ENCODE measurements at regions not wholly inside any gene's neighbourhood (a gene's known extent, or its start where the extent isn't known, plus 50 kb on each side); places are given as distances from the start of the nearest gene placed in this dataset.

GRCh38 chr17:69640073-69640472 is 225.6 kb downstream of the MAP2K6 start:
- Histone ChIP-seq H3K9ac (ENCODE audit: low read length) (no peak overlapping the region), H3K4me2 (ENCODE audit: low read length) (no peak overlapping the region), H3K27me3 (ENCODE audit: insufficient read depth, low read depth, low read length) (no peaks in the 10 kb centered on the region), H2AFZ (ENCODE audit: low read depth, low read length) (no peak overlapping the region), H3K9me3 (ENCODE audit: low read length) (no peaks in the 10 kb centered on the region), H3K79me2 (replicated peaks; ENCODE audit: insufficient read depth, low read length) (no peaks in the 10 kb centered on the region), H3K27ac (ENCODE audit: low read length) (no peak overlapping the region), H3K4me3 (ENCODE audit: low read length) (no peak overlapping the region), H3K36me3 (ENCODE audit: insufficient read depth, low read length) (no peaks in the 10 kb centered on the region), H3F3A (ENCODE audit: insufficient read depth, low read length, poor library complexity, severe bottlenecking) (no peaks in the 10 kb centered on the region), H3K9me2 (ENCODE audit: insufficient read depth, low read length) (no peaks in the 10 kb centered on the region), H4K20me1 (ENCODE audit: insufficient read depth) (no peaks in the 10 kb centered on the region)
- TF ChIP-seq POLR2AphosphoS5 (IDR thresholded peaks at IDR 0.05) (no peak), REST (IDR thresholded peaks at IDR 0.05; ENCODE audit: borderline replicate concordance) (no peak), EZH2 (IDR thresholded peaks at IDR 0.05; ENCODE audit: borderline replicate concordance, insufficient read depth, low read length, poor library complexity, severe bottlenecking) (no peak), SMC3 (conservative IDR thresholded peaks at IDR 0.05; ENCODE audit: poor library complexity) (no peak), EP300 (conservative IDR thresholded peaks at IDR 0.05; ENCODE audit: poor library complexity, severe bottlenecking) (no peak), RAD21 (conservative IDR thresholded peaks at IDR 0.05) (no peak), CTCF (IDR thresholded peaks at IDR 0.05; ENCODE audit: poor library complexity, severe bottlenecking) (no peak), MXI1 (conservative IDR thresholded peaks at IDR 0.05; ENCODE audit: poor library complexity, severe bottlenecking) (no peak), TAF1 (IDR thresholded peaks at IDR 0.05; ENCODE audit: low read depth) (no peak)

GRCh38 chr17:69643686-69644085 is 229.2 kb downstream of the MAP2K6 start:
- H3F3A ChIP-seq (ENCODE audit: insufficient read depth, low read length, poor library complexity, severe bottlenecking), result no peaks in the 10 kb centered on the region

More at GRCh38 chr17:69643686-69644085, 229.2 kb downstream of the MAP2K6 start:
- Histone ChIP-seq H3K36me3 (ENCODE audit: insufficient read depth, low read length) (no peaks in the 10 kb centered on the region), H3K9me2 (ENCODE audit: insufficient read depth, low read length) (no peaks in the 10 kb centered on the region), H3K27me3 (ENCODE audit: insufficient read depth, low read depth, low read length) (no peaks in the 10 kb centered on the region), H3K9me3 (ENCODE audit: low read length) (no peaks in the 10 kb centered on the region), H2AFZ (ENCODE audit: low read depth, low read length) (no peak overlapping the region), H3K4me3 (ENCODE audit: low read length) (no peak overlapping the region), H3K79me2 (replicated peaks; ENCODE audit: insufficient read depth, low read length) (no peaks in the 10 kb centered on the region), H4K20me1 (ENCODE audit: insufficient read depth) (no peaks in the 10 kb centered on the region), H3K4me2 (ENCODE audit: low read length) (no peak overlapping the region), H3K9ac (ENCODE audit: low read length) (no peak overlapping the region), H3K27ac (ENCODE audit: low read length) (no peak overlapping the region)
- TF ChIP-seq POLR2AphosphoS5 (IDR thresholded peaks at IDR 0.05), result no peak
- TF ChIP-seq RAD21 (conservative IDR thresholded peaks at IDR 0.05), result no peak
- TF ChIP-seq EZH2 (IDR thresholded peaks at IDR 0.05; ENCODE audit: borderline replicate concordance, insufficient read depth, low read length, poor library complexity, severe bottlenecking), result no peak
- no peak for TF ChIP-seq MXI1 (conservative IDR thresholded peaks at IDR 0.05; ENCODE audit: poor library complexity, severe bottlenecking)
